GM19455 (cell line): ENCODE measurements at regions not wholly inside any gene's neighbourhood (a gene's known extent, or its start where the extent isn't known, plus 50 kb on each side); places are given as distances from the start of the nearest gene placed in this dataset.
"Not testable (repeated sequence)": the region's sequence is repeated elsewhere in the genome, so short reads cannot be mapped to it uniquely, and the experiment has no call there.

ENCODE experiments used
- ATAC-seq: cut with Tn5 transposase; IDR thresholded peaks from one replicate; pipeline ENCODE4 v1.9.1; 2021; ENCODE audit not compliant: unreplicated experiment

DNA sequence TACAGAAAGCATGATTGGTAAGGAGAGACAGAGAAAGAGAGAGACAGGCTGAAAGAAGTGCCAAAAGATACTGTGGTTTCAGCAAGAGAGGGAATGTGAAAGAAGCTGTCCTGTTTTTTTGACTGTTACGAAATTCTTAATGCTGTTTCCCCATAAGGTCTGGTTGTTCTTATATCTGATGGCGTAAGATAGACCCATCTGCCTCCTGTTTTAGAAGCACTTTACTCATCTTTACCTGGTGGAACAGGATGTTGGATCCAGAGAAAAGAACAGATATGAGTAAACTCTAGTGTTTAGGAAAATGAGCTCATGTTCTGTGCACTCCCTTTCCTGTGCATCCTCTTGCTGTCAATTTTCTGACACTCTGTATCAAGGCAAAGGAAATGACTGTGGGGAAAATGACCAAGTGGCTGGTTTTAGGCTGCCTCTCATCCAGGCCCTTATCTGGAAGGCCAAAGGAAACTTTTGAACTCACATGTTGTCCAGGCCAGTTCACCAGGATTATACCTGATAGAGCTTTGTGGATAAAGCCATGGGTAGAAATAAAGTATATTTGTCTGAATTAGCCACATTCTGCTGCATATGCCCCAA is 311.7 kb upstream of the HTR2C start:
- no peak for ATAC-seq

DNA sequence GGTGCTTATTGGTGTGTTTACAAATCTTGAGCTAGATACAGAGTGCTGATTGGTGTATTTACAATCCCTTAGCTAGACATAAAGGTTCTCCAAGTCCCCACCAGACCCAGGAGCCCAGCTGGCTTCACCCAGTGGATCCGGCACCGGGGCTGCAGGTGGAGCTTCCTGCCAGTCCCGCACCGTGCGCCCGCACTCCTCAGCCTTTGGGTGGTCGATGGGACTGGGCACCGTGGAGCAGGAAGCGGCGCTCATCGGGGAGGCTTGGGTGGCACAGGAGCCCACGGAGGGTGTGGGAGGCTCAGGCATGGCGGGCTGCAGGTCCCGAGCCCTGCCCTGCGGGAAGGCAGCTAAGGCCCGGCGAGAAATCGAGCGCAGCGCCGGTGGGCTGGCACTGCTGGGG is 313.5 kb upstream of the HTR2C start:
- not testable (repeated sequence) for ATAC-seq

DNA sequence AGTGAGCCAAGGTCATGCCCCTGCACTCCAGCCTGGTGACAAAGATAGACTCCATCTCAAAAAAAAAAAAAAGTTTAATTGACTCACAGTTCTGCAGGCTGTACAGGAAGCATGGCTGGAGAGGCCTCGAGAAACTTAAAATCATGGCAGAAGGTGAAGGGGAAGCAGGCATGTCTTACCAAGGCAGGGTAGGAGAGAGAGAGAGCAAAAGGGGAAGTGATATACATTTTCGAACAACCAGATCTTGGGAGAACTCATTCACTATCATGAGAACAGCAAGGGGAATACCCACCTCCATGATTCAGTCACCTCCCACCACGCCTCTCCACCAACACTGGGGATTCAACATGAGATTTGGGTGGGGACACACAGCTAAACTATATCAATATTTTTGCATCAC is 315.2 kb upstream of the HTR2C start:
- ATAC-seq, result no peak

GRCh38 chrX:114267142-114267541 is 316.7 kb upstream of the HTR2C start:
- no peak for ATAC-seq

DNA sequence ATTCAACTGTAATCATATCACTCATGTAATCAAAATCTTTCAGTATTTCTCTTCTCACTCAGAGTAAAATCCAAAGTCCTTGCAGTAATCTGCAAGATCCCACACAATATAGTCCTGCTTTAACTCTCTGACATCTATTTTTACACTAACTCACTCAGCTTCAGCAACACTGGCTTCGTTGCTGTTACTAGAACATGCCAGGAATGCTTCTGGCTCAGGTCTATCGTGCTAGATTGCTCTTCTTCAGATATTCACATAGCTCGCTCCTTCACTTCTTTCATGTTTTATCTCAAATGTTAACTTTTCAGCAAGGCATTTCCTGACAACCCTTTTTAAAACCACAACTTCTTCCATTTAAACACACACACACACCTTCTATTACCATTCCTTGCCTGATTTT is 331.7 kb upstream of the HTR2C start:
- ATAC-seq, result no peak

DNA sequence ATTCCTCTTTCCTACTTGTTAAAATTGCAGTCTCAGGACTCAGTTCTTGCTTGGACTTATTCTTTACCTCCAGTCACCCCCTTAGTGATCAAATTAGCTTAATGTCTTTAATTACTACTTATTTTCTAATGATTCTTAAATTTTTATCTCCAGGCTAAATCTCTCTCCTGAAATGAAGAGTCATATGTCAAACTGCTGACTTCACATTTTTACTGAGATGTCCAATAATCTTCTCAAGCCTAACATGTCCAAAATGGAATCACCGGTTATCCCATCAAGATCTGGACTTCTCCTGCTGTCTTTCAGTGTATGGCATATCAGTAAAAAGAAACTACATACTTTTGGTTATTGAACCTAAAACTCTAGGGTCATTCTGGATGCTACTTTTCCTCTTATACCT is 332.3 kb upstream of the HTR2C start:
- no peak for ATAC-seq

DNA sequence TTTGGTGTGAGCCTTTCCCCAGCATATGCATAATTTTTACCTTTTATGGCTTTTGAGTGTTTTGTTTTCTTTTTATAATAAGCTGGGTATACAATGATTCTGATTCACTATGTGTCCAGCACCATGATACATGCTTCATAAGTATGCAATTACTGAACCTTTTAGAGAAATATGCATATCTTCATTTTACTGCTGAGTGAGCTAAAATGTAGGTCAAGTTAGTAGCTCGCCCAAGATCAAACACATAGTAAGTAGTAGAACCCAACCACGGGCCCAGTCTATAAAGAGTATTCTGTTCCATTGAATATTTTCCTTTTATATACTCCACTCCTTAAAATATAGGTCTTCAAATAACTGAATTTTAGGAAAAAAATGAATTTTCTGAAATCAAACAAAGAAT is 362.4 kb upstream of the HTR2C start:
- no peak for ATAC-seq

DNA sequence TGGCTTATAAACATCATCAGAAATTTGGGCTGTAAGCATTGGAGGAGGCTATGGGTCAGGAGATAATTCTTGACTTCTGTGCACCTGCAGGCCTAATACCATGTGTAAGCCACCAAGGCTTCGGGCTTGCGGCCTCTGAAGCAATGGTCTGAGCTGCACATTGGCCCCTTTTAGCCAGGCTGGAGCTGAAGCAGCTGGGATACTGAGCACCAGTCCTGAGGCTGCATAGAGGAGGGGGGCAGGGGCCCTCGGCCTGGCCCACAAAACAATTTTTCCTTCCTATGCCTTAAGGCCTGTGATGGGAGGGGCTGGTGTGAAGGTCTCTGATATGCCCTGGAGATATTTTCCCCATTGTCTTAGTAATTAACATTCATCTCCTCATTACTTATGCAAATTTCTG is 373.0 kb upstream of the HTR2C start:
- no peak for ATAC-seq

DNA sequence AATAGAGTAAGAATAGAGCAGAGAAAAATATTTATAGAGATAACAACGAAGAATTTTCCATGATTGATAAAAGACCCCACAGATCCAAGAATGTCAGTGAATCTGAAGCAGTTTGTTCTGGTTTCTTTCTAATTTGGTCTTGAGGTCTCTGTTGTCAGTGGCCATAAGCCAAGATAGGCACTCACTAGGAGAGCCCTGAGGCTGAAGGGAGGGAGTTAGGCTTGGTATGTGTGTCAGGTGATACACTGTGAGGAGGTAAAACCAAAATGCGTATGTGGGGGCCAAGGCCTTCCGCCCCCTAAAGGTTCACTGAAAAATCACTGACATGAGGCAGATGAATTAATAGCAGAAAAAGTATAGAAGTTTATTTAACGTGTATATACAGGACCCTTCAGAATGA is 382.3 kb upstream of the HTR2C start:
- no peak for ATAC-seq

DNA sequence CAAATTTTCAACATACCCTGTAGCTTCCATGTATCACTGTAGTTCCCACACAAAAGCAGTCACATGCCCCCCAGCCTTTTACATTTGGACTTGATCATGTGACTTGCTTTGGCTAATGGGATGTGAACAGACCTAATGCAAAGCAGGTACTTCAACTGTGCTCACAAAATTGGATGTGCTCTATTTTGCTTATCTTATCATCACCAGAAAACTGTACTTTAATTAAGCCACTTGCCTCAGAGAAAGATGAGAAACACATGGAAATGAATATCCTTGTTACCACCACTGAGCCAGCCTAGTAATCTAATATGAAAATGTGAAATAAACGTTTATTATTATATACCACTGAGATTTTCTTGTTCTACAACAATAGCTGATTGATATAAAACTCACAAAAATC is 402.7 kb upstream of the HTR2C start:
- ATAC-seq, result no peak

DNA sequence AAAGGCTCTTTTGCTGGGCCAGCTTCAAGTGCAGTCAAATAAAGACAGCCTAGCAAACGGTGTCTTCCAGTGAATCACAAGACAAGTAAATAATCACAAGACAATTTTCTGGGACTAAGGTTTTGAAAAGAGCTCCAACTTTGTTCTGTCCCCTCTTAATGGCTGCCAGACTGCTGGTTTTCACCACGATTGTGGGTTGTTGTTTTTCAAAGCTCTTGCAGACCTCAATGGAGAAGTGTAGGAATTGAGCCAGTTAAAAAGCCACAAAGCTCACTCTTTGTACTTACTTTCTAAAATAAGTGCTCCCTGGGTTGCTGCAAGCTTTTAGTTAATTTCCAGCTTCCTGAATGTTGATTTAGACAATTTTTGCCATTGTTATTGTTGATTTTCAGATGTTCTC is 405.8 kb upstream of the HTR2C start:
- ATAC-seq, result no peak

DNA sequence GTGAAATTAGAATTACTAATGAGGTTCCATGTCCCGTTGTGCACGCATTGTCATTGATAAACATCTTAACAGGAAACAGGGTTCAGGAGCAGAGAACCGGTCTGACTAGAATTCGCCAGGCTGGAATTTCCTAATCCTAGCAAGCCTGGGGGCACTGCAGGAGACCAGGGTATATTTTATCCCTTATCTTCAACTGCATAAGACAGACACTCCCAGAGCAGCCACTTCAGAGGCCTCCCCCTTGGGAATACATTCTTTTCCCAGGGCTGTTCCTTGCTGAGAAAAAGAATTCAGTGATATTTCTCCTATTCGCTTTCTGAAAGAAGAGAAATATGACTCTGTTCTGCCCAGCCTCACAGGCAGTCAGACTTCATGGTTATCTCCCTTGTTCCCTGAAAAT is 416.6 kb upstream of the HTR2C start:
- not testable (repeated sequence) for ATAC-seq

DNA sequence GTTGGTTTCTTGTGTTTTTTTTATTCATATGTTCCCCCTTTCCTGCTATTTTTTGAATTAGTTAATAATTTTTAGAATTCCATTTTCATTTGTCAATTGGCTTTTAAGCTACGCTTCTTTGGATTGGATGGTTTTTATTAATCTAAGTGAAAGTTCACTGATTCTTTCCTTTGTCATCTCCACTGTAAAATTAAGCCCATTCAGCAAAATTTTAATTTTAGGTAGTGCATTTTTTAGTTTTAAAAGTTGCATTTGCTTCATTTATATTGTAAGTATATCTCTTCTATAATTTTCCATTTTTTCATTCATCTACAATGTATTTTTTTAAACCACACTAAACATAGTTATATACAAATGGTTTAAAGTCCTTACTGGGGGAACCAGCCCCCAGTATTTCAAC is 417.3 kb upstream of the HTR2C start:
- ATAC-seq, result no peak

DNA sequence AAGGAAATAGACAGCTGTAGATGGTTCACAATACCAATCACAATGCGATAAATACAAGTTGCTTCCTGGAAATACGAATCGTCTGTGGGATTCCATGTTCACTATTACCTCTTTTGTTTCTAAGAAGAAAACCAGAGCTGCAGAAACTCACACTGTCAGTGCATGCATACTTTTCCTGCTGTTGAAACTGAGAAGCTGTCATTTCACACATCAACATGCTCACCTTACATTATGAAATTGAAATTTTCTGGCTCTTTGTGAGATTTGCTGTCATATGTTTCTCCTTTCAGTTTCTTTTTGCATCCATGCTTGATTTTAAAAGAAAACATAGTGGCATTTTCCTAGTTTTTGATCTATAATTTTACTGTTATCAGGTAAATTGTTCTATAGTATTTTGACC is 418.3 kb upstream of the HTR2C start:
- no peak for ATAC-seq

DNA sequence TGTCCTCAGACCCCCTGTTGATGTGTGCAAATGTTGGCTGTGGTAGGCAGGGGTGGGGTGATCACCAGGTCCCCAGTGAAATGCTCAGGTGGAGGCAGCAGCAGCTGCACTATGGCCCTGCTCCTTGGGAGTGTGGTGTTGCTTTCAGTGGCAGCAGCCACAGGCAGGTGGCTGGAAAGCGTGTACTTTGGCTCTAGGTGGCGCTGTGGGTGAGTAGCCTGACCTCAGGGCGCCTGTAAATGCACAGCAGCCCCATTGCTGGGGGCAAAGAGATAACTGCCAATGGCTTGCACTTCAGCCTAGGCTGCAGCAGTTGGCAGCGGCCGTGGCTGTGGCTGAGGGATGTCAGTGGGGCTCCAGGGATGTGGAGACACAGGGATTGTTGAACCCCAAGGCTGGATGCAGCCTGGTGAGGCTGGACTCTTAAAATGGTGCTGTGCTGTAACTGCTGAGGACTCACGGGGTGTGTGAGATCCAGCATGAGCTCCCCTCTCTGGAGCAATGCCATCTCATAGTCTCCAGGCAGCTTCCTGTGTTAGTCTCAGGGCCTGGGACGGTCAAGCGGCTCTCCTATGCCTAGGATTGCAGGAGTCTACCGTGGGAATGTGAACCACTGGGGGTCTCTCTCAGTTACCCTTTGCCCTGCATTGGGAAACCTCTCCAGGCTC is 421.7 kb upstream of the HTR2C start:
- ATAC-seq, result no peak

GRCh38 chrX:114152801-114153200 is 431.1 kb upstream of the HTR2C start:
- no peak for ATAC-seq

DNA sequence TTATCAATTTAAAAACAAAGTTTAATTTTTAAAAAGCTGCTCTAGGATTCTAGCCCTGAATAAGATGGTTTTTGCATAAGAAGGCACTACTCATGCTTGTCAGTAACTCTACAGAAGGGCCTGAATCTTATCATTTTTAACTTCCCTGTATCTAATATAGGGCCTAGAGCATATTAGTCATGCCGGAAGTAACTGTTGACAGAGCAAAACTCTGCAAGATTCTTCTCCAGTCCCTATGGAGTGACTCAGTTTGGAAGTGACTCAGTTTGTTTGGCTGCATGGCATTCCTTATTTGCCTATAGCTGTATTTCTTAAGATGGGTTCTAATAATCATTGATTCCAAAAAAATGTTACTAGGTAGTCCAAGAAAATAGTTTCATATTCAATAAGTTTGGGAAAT is 431.8 kb upstream of the HTR2C start:
- no peak for ATAC-seq

DNA sequence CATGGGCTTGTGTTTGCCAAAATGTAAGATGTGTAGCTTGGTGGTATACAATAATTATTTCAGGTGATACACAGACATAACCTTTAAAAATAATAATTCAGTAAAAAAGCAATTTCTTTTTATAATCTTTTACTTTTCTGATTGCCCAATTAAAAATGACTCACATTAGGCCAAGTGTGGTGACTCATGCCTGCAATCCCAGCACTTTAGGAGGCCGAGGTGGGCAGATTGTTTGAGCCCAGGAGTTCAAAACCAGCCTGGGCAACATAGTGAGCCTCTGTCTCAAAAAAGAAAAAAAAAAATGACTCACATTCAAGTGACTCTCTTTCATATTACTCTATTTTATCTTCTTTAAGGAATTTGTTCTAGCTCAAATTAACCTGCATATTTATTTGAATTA is 449.4 kb upstream of the HTR2C start:
- no peak for ATAC-seq

GRCh38 chrX:114127411-114128025 is 456.4 kb upstream of the HTR2C start:
- ATAC-seq, result no peak

- ATAC-seq, result no peak
These were observed 456.9 kb upstream of the HTR2C start for GRCh38 chrX:114127005-114127404.

- no peak for ATAC-seq
These were observed 482.8 kb upstream of the HTR2C start for GRCh38 chrX:114101081-114101480.

GRCh38 chrX:114097866-114098265 is 486.0 kb upstream of the HTR2C start:
- no peak for ATAC-seq

DNA sequence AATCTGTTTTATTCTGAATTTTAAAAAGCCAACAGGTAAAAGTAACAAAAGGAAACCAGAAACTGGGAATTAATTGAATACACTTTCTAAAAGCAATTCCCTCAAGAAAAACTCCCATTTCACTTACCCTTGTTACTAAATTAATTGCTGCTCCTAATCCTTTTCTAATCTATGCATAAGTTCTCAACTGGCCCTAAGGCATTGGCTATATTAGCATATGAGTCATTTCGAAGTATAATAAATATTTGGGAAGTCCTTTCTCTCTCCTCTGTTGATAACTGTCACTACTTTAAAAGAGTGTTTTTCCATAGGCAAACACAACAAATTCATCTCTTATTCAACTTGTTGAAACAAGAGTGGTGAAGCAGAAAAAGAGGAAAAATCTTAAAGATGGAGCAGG is 486.5 kb upstream of the HTR2C start:
- ATAC-seq, result no peak
